HUDEP-2 (cell line): ENCODE measurements at regions not wholly inside any gene's neighbourhood (a gene's known extent, or its start where the extent isn't known, plus 50 kb on each side); places are given as distances from the start of the nearest gene placed in this dataset.

ENCODE experiments used
- DNase-seq, 76 experiments: peaks; one replicate each; lab custom pipeline; 2025; ENCODE audit not compliant: unreplicated experiment in 76 of 76; lab: John Stamatoyannopoulos, UW

DNA sequence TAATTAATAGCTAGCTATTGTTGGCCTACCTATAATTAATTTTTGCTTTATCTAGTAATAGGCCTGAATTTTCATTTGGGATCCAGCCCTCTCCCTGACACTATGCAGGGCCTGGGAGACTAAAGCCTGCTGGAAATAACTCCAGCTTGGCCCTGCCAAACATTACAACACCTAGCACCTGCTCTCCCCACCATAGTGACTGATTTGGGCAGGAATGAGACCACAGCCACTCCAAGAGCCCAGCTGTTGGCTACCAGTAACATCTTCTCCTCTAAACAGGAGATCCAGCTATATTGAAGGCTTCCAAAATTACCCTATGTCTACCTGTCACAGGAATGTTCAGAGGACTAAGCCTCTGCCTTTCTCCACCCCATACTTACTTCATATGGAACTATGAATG is 225.1 kb downstream of the IDS start:
- no peak for DNase-seq

DNA sequence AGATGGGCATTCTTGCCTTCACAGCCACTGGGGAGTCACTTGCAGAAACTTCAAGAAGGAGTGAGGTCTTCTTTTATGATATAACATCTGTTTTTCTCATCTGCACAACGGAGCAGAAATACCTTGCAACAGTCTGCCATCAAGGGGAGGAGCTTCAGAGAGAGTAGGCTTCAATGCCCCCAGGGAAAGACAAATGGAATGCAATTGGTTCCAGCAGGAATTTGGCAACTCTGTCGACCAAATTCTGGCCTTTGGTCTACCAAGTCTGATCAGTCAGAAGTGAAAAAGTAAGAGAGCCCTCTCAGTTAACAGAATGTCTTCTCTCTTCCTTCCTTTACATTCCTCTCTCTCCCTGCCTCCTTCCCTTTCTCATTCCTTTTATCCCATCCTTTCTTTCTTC is 229.3 kb downstream of the IDS start:
- no peak for DNase-seq

DNA sequence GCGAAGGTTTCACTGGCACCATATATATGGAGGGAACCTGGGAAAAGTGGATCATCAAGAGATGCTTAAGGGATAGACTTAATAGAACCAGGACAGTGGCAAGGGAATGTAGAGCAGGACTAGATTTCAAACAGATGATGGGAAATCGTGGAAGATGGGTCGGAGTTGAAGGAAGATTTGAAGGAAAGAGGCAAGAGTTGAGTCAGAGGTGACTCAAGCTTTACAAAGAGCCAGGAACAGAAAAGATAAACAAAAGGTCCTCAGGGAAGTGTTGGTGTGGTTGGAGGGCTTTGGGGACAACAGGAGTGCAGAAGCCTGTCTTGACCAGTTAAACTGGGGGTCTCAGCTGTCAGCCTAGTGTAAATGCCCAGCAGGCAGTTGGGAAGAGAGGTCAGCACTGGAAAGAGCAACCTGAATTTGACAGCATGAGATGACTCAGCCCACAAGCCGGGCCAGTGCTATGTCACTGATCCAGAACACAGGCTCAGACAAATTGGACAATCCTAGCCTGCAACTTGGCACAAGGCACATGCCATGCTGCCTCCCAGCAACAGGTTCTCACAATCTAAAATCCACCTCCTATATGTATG is 230.5 kb downstream of the IDS start:
- no peak for DNase-seq

GRCh38 chrX:149272690-149273463 is 232.2 kb downstream of the IDS start:
- no peak for DNase-seq

- no peak for DNase-seq
Measured at GRCh38 chrX:149267878-149268813, 237.0 kb downstream of the IDS start.

- no peak for DNase-seq
Measured at GRCh38 chrX:149262086-149262485, 243.0 kb downstream of the IDS start.

- DNase-seq, result no peak
Measured at GRCh38 chrX:149259241-149259640, 245.9 kb downstream of the IDS start.

DNA sequence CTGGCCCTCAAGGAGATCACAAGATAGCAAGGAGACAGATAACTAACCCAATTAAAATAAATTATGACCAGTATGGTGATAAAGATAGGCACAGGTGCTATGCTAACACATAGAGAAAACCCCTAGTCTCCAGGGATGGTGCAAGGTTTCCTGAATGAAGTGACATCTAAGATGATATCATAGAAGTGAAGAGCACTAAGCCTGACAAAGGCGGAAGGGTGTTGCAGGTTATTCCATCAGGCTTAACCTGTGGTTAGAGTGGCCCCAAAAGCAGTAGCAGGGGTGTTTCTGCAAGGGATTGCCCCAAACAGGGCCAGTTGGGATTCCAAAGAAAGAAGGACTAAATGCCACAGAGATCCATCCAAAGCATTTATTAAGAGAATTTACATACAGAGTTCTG is 249.2 kb downstream of the IDS start:
- DNase-seq, result no peak

- DNase-seq, result no peak
Measured at GRCh38 chrX:149248073-149248625, 257.0 kb downstream of the IDS start.

DNA sequence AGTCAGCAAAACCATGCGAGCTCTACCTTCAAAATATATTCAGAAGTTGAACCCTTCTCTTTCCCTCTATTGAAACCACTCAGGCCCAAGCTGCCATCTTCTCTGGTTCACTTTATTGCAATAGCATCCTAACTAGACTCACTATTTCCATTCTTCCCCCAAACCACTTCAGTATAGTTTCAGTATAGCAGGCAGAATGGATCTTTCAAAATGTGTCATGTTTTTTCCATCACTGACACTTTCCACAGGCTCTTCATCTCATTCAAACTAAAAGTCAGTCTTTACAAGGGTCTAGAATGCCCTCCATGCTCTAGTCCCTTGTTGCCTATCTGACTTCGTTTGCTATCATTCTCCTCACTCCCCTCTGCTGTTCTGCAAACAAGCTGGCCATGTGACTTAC is 274.4 kb downstream of the IDS start:
- no peak for DNase-seq

GRCh38 chrX:149223854-149224253 is 281.3 kb downstream of the IDS start:
- no peak for DNase-seq

DNA sequence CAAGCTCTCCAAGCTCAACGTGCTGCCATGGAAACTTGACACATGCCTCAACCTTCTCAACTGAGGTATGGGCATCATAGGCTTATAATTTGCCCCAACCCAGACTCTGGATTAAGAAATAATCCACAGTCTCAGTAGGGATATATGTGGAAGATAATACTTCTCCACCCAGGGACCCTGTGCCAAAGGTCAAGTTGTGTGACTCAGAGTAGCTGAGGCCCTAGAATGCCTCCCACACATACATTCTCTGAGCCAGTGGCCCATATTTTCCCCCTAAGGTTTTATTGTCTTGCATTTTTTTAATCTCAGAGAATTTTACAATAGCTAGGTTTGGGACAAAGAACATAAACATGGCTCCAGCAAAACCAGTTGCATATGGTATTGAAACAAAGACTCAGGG is 283.1 kb downstream of the IDS start:
- DNase-seq, result no peak

DNA sequence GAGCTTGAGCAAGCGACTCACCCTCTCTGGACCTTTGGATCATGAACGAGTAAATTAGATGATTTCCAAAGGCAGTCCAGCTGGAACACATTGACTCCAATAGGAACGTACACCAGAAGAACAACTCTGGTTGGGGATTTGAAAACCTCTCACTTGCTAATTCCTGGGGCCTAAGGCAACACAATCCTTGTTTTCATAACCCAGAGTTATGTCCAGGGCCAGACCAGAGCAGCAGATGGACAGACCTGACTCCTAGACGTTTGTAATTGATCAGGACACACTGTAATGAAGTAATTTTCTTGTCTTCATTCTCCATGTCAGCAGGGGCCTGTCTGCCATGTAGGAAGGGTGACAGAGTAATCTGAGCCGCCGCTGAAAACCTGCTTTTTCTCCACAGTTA is 283.9 kb downstream of the IDS start:
- no peak for DNase-seq

DNA sequence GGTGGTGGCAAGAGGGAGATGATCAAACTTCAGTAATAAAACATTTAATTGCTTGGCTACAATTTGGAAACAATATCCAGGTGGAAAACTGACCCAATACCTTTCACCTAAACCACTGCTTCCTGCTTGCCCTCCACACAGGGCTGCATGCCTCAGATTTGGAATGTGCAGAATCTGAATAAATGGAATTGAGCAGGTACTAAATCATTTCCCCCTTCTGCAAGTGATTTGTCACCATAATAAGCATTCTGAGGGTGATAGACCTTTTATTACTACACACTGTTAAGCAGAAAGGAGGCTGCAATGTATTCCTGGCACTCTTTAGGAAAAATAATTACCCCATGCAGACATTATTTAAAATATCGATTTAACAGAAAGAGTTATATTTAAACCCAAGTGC is 291.8 kb downstream of the IDS start:
- no peak for DNase-seq

DNA sequence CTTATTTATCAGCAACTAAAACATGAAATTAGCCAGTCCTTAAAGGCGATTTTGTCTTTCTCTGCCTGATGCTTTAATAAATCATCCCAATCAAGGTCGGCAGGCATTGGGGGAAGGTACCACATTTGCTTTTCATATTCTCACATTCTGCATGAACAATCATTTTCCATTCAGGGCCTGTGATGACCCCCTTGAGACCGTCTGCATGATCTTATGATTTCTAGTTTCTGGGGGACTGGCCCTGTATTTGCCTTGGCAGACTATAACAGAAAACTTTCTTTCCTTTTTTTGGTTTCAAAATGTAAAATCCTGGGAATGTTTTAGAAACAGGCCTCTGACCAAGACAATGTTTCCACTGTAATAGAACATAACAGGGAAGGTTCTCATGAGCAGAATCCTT is 296.8 kb downstream of the IDS start:
- no peak for DNase-seq

GRCh38 chrX:149207518-149207917 is 297.6 kb downstream of the IDS start:
- DNase-seq, result no peak

DNA sequence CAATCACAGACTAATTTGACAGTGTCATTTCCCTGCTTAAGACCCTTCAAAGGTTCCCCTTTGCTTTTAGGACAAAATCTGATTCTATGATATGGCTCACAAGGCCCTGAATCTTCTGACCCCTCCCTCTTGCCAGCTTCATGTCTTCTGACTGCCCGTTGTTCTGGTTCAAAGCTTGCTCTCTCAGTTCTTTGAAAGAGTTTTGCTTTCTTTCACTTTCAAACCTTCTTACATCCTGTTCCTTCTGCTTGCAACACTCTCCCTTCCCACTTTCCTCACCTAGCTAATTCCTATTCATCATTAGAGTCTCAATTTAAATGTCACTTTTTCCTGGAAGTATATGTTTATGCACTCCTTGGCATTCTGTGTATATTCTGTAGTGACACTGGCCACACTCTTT is 299.2 kb downstream of the IDS start:
- no peak for DNase-seq

GRCh38 chrX:149205081-149205480 is 300.0 kb downstream of the IDS start:
- no peak for DNase-seq

DNA sequence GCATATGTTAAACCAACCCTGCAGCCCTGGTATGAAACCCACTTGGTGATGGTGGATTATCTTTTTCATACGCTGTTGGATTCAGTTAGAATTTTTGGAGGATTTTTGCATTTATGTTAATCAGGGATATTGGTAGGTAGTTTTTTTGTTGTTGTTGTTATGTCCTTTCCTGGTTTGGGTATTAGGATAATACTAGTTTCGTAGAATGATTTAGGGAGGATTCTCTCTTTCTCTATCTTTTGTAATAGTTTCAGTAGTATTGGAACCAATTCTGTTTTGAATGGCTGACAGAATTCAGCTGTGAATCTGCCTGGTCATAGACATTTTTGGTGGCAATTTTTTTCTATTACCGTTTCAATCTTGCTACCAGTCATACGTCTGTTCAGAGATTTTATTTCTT is 305.4 kb downstream of the IDS start:
- DNase-seq, result no peak

GRCh38 chrX:149198980-149199732 is 305.9 kb downstream of the IDS start:
- no peak for DNase-seq

DNA sequence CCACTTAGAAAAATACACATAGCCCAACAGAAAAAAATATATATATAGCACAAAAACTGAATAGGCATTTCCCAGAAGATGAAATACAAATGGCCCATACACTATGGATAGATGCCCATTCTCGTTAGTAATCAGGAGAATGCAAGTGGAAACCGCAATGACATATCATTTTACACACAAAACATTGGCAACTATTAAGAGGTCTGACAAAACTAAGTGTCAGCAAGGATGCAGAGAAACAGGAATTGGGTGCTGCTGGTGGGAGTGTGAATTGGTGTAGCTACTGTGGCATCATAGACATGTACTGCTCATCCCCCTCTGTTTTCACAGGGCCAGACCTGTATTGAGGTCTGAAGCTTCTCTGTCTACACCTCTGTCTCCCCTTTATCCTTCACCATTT is 320.0 kb downstream of the IDS start:
- no peak for DNase-seq
